ENCODE measurements at regions not wholly inside any gene's neighbourhood (a gene's known extent, or its start where the extent isn't known, plus 50 kb on each side); places are given as distances from the start of the nearest gene placed in this dataset.

GRCh38 chr12:45490232-45490881 is 239.1 kb upstream of the ARID2 start:
- peaks cover 6% of the 10 kb centered on the region for H3K36me3 Mint-ChIP-seq (ENCODE audit: low read depth)
- peaks cover 7% of the 10 kb centered on the region for H3K4me1 Mint-ChIP-seq
- no peaks in the 10 kb centered on the region for H3K27me3 Mint-ChIP-seq (ENCODE audit: low read depth)
- no peak for DNase-seq (ENCODE audit: low read depth, low spot score)
- TF ChIP-seq CTCF (conservative IDR thresholded peaks at IDR 0.05), result peak; percentile 24
- H3K4me3 Mint-ChIP-seq, result no peak overlapping the region
- H3K9me3 Mint-ChIP-seq, result peaks cover 12% of the 10 kb centered on the region
- no peak overlapping the region for H3K27ac Mint-ChIP-seq (ENCODE audit: unreplicated experiment)

GRCh38 chr12:45494279-45494678 is 235.2 kb upstream of the ARID2 start:
- H3K27ac Mint-ChIP-seq (ENCODE audit: unreplicated experiment), result no peak overlapping the region
- no peak overlapping the region for H3K4me3 Mint-ChIP-seq
- H3K9me3 Mint-ChIP-seq, result peaks cover 15% of the 10 kb centered on the region
- TF ChIP-seq CTCF (conservative IDR thresholded peaks at IDR 0.05), result no peak
- H3K4me1 Mint-ChIP-seq, result no peaks in the 10 kb centered on the region
- no peaks in the 10 kb centered on the region for H3K27me3 Mint-ChIP-seq (ENCODE audit: low read depth)
- peaks cover 6% of the 10 kb centered on the region for H3K36me3 Mint-ChIP-seq (ENCODE audit: low read depth)
- DNase-seq (ENCODE audit: low read depth, low spot score), result no peak

GRCh38 chr12:45498645-45499044 is 230.9 kb upstream of the ARID2 start:
- Mint-ChIP-seq H3K27ac (ENCODE audit: unreplicated experiment) (no peak overlapping the region), H3K27me3 (ENCODE audit: low read depth) (no peaks in the 10 kb centered on the region), H3K4me1 (no peaks in the 10 kb centered on the region), H3K36me3 (ENCODE audit: low read depth) (no peaks in the 10 kb centered on the region), H3K9me3 (peaks cover 6% of the 10 kb centered on the region), H3K4me3 (no peak overlapping the region)
- no peak for DNase-seq (ENCODE audit: low read depth, low spot score)
- no peak for TF ChIP-seq CTCF (conservative IDR thresholded peaks at IDR 0.05)

GRCh38 chr12:45502481-45503128 is 226.9 kb upstream of the ARID2 start:
- no peaks in the 10 kb centered on the region for H3K9me3 Mint-ChIP-seq
- H3K4me3 Mint-ChIP-seq, result no peak overlapping the region
- TF ChIP-seq CTCF (conservative IDR thresholded peaks at IDR 0.05), result no peak

GRCh38 chr12:45503899-45504298 is 225.6 kb upstream of the ARID2 start:
- Mint-ChIP-seq H3K4me1 (no peaks in the 10 kb centered on the region), H3K9me3 (peaks cover 4% of the 10 kb centered on the region), H3K27me3 (ENCODE audit: low read depth) (no peaks in the 10 kb centered on the region), H3K4me3 (no peak overlapping the region), H3K36me3 (ENCODE audit: low read depth) (no peaks in the 10 kb centered on the region), H3K27ac (ENCODE audit: unreplicated experiment) (no peak overlapping the region)
- TF ChIP-seq CTCF (conservative IDR thresholded peaks at IDR 0.05), result no peak
- no peak for DNase-seq (ENCODE audit: low read depth, low spot score)

More at GRCh38 chr12:45502481-45503128, 226.9 kb upstream of the ARID2 start:
- Mint-ChIP-seq H3K27ac (ENCODE audit: unreplicated experiment) (no peak overlapping the region), H3K27me3 (ENCODE audit: low read depth) (no peaks in the 10 kb centered on the region), H3K4me1 (no peaks in the 10 kb centered on the region), H3K36me3 (ENCODE audit: low read depth) (no peaks in the 10 kb centered on the region)
- DNase-seq (ENCODE audit: low read depth, low spot score), result no peak
